Tibial artery (tissue), 4 donors: ENCODE measurements at regions not wholly inside any gene's neighbourhood (a gene's known extent, or its start where the extent isn't known, plus 50 kb on each side); places are given as distances from the start of the nearest gene placed in this dataset.
"Not testable (repeated sequence)": the region's sequence is repeated elsewhere in the genome, so short reads cannot be mapped to it uniquely, and the experiment has no call there.

Experiments
- DNase-seq, 2 donors: peaks; one replicate each; pipeline ENCODE4 v3.0.0-alpha.2; 2019
- H3K27ac ChIP-seq, 2 donors: fragments of 200-600 bp; sonication (generic) in 1 of 2; 1 replicate in 1 of 2; 2 replicates in 1 of 2; pipeline ENCODE4 v1.5.1; 2018 to 2019; ENCODE audit warnings: mild to moderate bottlenecking in 1 of 2
- H3K27me3 ChIP-seq, 2 donors: fragments of 200-600 bp; sonication (generic) in 1 of 2; one replicate each; pipeline versions ENCODE4 v1.5.1 to v1.6.0; 2016 to 2019
- H3K36me3 ChIP-seq, 3 donors: fragments of 200-600 bp; sonication (generic) in 2 of 3; one replicate each; pipeline ENCODE4 v1.5.1; 2016 to 2019; ENCODE audit warnings: mild to moderate bottlenecking in 2 of 3
- H3K4me1 ChIP-seq, 4 donors: fragments of 200-600 bp; sonication (generic) in 2 of 4; 1 replicate in 3 of 4; 2 replicates in 1 of 4; pipeline ENCODE4 v1.5.1; 2016 to 2019
- H3K4me3 ChIP-seq, 2 donors: fragments of 200-600 bp; sonication (generic) in 1 of 2; 1 replicate in 1 of 2; 2 replicates in 1 of 2; pipeline ENCODE4 v1.5.1; 2018 to 2019; ENCODE audit warnings: mild to moderate bottlenecking in 2 of 2
- H3K9me3 ChIP-seq, 3 donors: fragments of 200-600 bp; sonication (generic) in 1 of 3; one replicate each; pipeline ENCODE4 v1.5.1; 2016 to 2019
- CTCF ChIP-seq, 2 experiments: fragments of 200-600 bp in 1 of 2; fragments of 450-650 bp in 1 of 2; IDR thresholded peaks; one replicate each; pipeline ENCODE4 v1.5.1; 2017 to 2019; ENCODE audit warnings: antibody characterized with exemption in 2 of 2, mild to moderate bottlenecking in 1 of 2, moderate library complexity in 1 of 2
- intact Hi-C: fragments of 100-400 bp; cut with DNase I; formaldehyde crosslinking; loops from one replicate; pipeline ENCODE4 v1.15.0; 2023; ENCODE audit warnings: low total_unique reads

- peaks cover 0 to 3% (median 0%) of the 10 kb centered on the region in 3 donors for H3K9me3 ChIP-seq
- H3K27ac ChIP-seq, result no peak overlapping the region
- H3K27me3 ChIP-seq, result no peaks in the 10 kb centered on the region
- H3K4me3 ChIP-seq, result no peak overlapping the region
- intact Hi-C loops, result no loop called here
- TF ChIP-seq CTCF (IDR thresholded peaks at IDR 0.05), result no peak
- peak in 1 of 2 donors; percentile 42 for DNase-seq
- peaks cover 0 to 5% (median 5%) of the 10 kb centered on the region in 4 donors for H3K4me1 ChIP-seq
- no peaks in the 10 kb centered on the region for H3K36me3 ChIP-seq
Measured at GRCh38 chr2:43065036-43065435, 161.4 kb downstream of the ZFP36L2 start.

- H3K4me3 ChIP-seq, H3K36me3 ChIP-seq, intact Hi-C loops, H3K27ac ChIP-seq, H3K27me3 ChIP-seq, H3K9me3 ChIP-seq: not testable (repeated sequence)
- H3K4me1 ChIP-seq, result peaks cover 0 to 18% (median 11%) of the 10 kb centered on the region in 4 donors
- peak in 1 of 2 donors; percentile 56 for DNase-seq
Measured at GRCh38 chr2:43063096-43063495, 163.3 kb downstream of the ZFP36L2 start.

GRCh38 chr2:43062058-43062457 lies 164.3 kb downstream of the ZFP36L2 start:
- Histone ChIP-seq H3K9me3 (peaks cover 0 to 3% (median 0%) of the 10 kb centered on the region in 3 donors), H3K27ac (no peak overlapping the region), H3K4me1 (peaks cover 0 to 28% (median 19%) of the 10 kb centered on the region in 4 donors), H3K27me3 (no peaks in the 10 kb centered on the region), H3K36me3 (no peaks in the 10 kb centered on the region), H3K4me3 (no peak overlapping the region)
- no peak for DNase-seq
- no peak for TF ChIP-seq CTCF (IDR thresholded peaks at IDR 0.05)
- intact Hi-C loops, result no loop called here

GRCh38 chr2:43060390-43061016 lies 165.9 kb downstream of the ZFP36L2 start:
- Histone ChIP-seq H3K27me3 (no peaks in the 10 kb centered on the region), H3K4me3 (no peak overlapping the region), H3K9me3 (peaks cover 0 to 3% (median 0%) of the 10 kb centered on the region in 3 donors), H3K36me3 (no peaks in the 10 kb centered on the region), H3K27ac (no peak overlapping the region), H3K4me1 (peaks cover 0 to 41% (median 28%) of the 10 kb centered on the region in 4 donors)
- no peak for TF ChIP-seq CTCF (IDR thresholded peaks at IDR 0.05)
- peak in 1 of 2 donors; percentile 51 for DNase-seq
- intact Hi-C loops, result no loop called here

GRCh38 chr2:43059183-43059897 lies 167.1 kb downstream of the ZFP36L2 start:
- peaks cover 0 to 43% (median 32%) of the 10 kb centered on the region in 4 donors for H3K4me1 ChIP-seq
- H3K36me3 ChIP-seq, result no peaks in the 10 kb centered on the region
- no peaks in the 10 kb centered on the region for H3K27me3 ChIP-seq
- intact Hi-C loops, result no loop called here
- peak; percentile 80 to 88 for DNase-seq
- H3K27ac ChIP-seq, result peak overlapping the region in 1 of 2 donors; percentile 40
- H3K9me3 ChIP-seq, result peaks cover 0 to 3% (median 0%) of the 10 kb centered on the region in 3 donors
- TF ChIP-seq CTCF (IDR thresholded peaks at IDR 0.05), result no peak
- H3K4me3 ChIP-seq, result no peak overlapping the region

- H3K9me3 ChIP-seq, result peaks cover 0 to 3% (median 0%) of the 10 kb centered on the region in 3 donors
- no peak overlapping the region for H3K4me3 ChIP-seq
- no peak for TF ChIP-seq CTCF (IDR thresholded peaks at IDR 0.05)
- H3K36me3 ChIP-seq, result no peaks in the 10 kb centered on the region
- intact Hi-C loops, result no loop called here
- H3K27me3 ChIP-seq, result no peaks in the 10 kb centered on the region
- DNase-seq, result peak in 1 of 2 donors; percentile 57
- H3K4me1 ChIP-seq, result peaks cover 0 to 45% (median 32%) of the 10 kb centered on the region in 4 donors
- H3K27ac ChIP-seq, result peak overlapping the region in 1 of 2 donors; percentile 40
Measured at GRCh38 chr2:43058726-43059110, 167.7 kb downstream of the ZFP36L2 start.
